Smooth muscle cell (in vitro differentiated cells): ENCODE measurements at regions not wholly inside any gene's neighbourhood (a gene's known extent, or its start where the extent isn't known, plus 50 kb on each side); places are given as distances from the start of the nearest gene placed in this dataset.
A peak's percentile ranks its signal among the peaks of the same experiment; 100 is the strongest.

Source experiments
- DNase-seq: peaks from one replicate; lab custom pipeline; 2025; ENCODE audit not compliant: unreplicated experiment; lab: John Stamatoyannopoulos, UW
- H2AFZ ChIP-seq: fragments of 200-600 bp; sonication (generic); 2 replicates; pipeline ENCODE4 v1.6.0; 2016; ENCODE audit warnings: antibody characterized with exemption, low read depth, mild to moderate bottlenecking
- H3F3A ChIP-seq: fragments of 200-600 bp; sonication (generic); 2 replicates; pipeline ENCODE4 v1.6.0; 2017; ENCODE audit warnings: antibody characterized with exemption, low read depth
- H3K27ac ChIP-seq: fragments of 200-600 bp; sonication (generic); 2 replicates; pipeline ENCODE4 v1.5.1; 2016; ENCODE audit warnings: low read depth, mild to moderate bottlenecking
- H3K27me3 ChIP-seq: fragments of 200-600 bp; sonication (generic); 2 replicates; pipeline ENCODE4 v1.6.1; 2016; ENCODE audit warnings: low read depth, mild to moderate bottlenecking
- H3K36me3 ChIP-seq: fragments of 200-600 bp; sonication (generic); 2 replicates; pipeline ENCODE4 v1.5.1; 2016; ENCODE audit warnings: low read depth
- H3K4me1 ChIP-seq: fragments of 200-600 bp; sonication (generic); 2 replicates; pipeline ENCODE4 v1.5.1; 2016; ENCODE audit warnings: low read depth
- H3K4me2 ChIP-seq: fragments of 200-600 bp; sonication (generic); 2 replicates; pipeline ENCODE4 v1.6.0; 2016; ENCODE audit warnings: mild to moderate bottlenecking
- H3K4me3 ChIP-seq: fragments of 200-600 bp; sonication (generic); 2 replicates; pipeline ENCODE4 v1.5.1; 2016; ENCODE audit warnings: mild to moderate bottlenecking
- H3K79me2 ChIP-seq: fragments of 200-600 bp; sonication (generic); 2 replicates; pipeline ENCODE4 v1.6.0; 2016; ENCODE audit warnings: low read depth, mild to moderate bottlenecking
- H3K9ac ChIP-seq: fragments of 200-600 bp; sonication (generic); 2 replicates; pipeline ENCODE4 v1.6.0; 2016; ENCODE audit warnings: low read depth
- H3K9me3 ChIP-seq: fragments of 200-600 bp; sonication (generic); replicated peaks from 2 replicates; pipeline ENCODE4 v1.5.1; 2016; ENCODE audit warnings: low read depth
- H4K20me1 ChIP-seq: fragments of 200-600 bp; sonication (generic); 2 replicates; pipeline ENCODE4 v1.6.0; 2016; ENCODE audit warnings: low read depth
- CTCF ChIP-seq: fragments of 200-600 bp; sonication (generic); IDR thresholded peaks from 2 replicates; pipeline ENCODE4 v1.5.1; 2017; ENCODE audit warnings: borderline replicate concordance, mild to moderate bottlenecking, antibody characterized with exemption; ENCODE audit not compliant: insufficient read depth, poor library complexity, severe bottlenecking
- WGBS: methylation state at CpG from one replicate; pipeline ENCODE4 v1.1.7; 2016; ENCODE audit warnings: low lambda C conversion rate; 5-methylcytosine and 5-hydroxymethylcytosine counted together

- Histone ChIP-seq H3K4me1 (peaks cover 53% of the 10 kb centered on the region), H3K4me3 (no peak overlapping the region), H2AFZ (no peak overlapping the region), H3F3A (no peaks in the 10 kb centered on the region), H3K4me2 (peak overlapping the region; percentile 60), H3K27ac (peak overlapping the region; percentile 29), H3K27me3 (no peaks in the 10 kb centered on the region), H3K36me3 (no peaks in the 10 kb centered on the region), H3K9ac (no peak overlapping the region), H4K20me1 (no peaks in the 10 kb centered on the region), H3K9me3 (no peaks in the 10 kb centered on the region), H3K79me2 (no peaks in the 10 kb centered on the region)
- TF ChIP-seq CTCF, result no peak
- 78% methylated on average over 6 of the region's 6 CpGs for WGBS
- no peak for DNase-seq
Observed at GRCh38 chr10:63919575-63920279, 398.5 kb downstream of the REEP3 start.

- no peaks in the 10 kb centered on the region for H4K20me1 ChIP-seq
- WGBS, result 60% methylated on average over 2 of the region's 2 CpGs
- H3F3A ChIP-seq, result no peaks in the 10 kb centered on the region
- no peaks in the 10 kb centered on the region for H3K9me3 ChIP-seq
- H3K79me2 ChIP-seq, result no peaks in the 10 kb centered on the region
- no peak overlapping the region for H3K4me3 ChIP-seq
- no peak overlapping the region for H3K9ac ChIP-seq
- no peak overlapping the region for H3K27ac ChIP-seq
- DNase-seq, result no peak
- no peaks in the 10 kb centered on the region for H3K36me3 ChIP-seq
- no peaks in the 10 kb centered on the region for H3K27me3 ChIP-seq
- H3K4me1 ChIP-seq, result peaks cover 53% of the 10 kb centered on the region
- no peak overlapping the region for H3K4me2 ChIP-seq
- H2AFZ ChIP-seq, result no peak overlapping the region
- TF ChIP-seq CTCF, result no peak
Observed at GRCh38 chr10:63920926-63921325, 399.7 kb downstream of the REEP3 start.

- Histone ChIP-seq H3K9ac (no peak overlapping the region), H3F3A (no peaks in the 10 kb centered on the region)
- WGBS, result 84% methylated on average over 4 of the region's 4 CpGs
Observed at GRCh38 chr10:63921908-63922467, 400.8 kb downstream of the REEP3 start.

More at GRCh38 chr10:63921908-63922467, 400.8 kb downstream of the REEP3 start:
- no peak for TF ChIP-seq CTCF
- H3K27me3 ChIP-seq, result no peaks in the 10 kb centered on the region
- H3K9me3 ChIP-seq, result no peaks in the 10 kb centered on the region
- no peaks in the 10 kb centered on the region for H4K20me1 ChIP-seq
- no peak overlapping the region for H3K4me3 ChIP-seq
- peaks cover 48% of the 10 kb centered on the region for H3K4me1 ChIP-seq
- no peak overlapping the region for H3K4me2 ChIP-seq
- no peaks in the 10 kb centered on the region for H3K79me2 ChIP-seq
- no peaks in the 10 kb centered on the region for H3K36me3 ChIP-seq
- no peak for DNase-seq
- H2AFZ ChIP-seq, result peak overlapping the region; percentile 5
- H3K27ac ChIP-seq, result no peak overlapping the region
